Left ventricle myocardium inferior (tissue), 1 donor: ENCODE measurements at regions not wholly inside any gene's neighbourhood (a gene's known extent, or its start where the extent isn't known, plus 50 kb on each side); places are given as distances from the start of the nearest gene placed in this dataset.

Experiments
- DNase-seq: peaks from one replicate; pipeline ENCODE4 v3.0.0-alpha.2; 2020
- H3K27ac ChIP-seq: fragments of 200-600 bp; replicated peaks from 2 replicates; pipeline ENCODE4 v1.8.0; 2021
- H3K27me3 ChIP-seq: fragments of 200-600 bp; 2 replicates; pipeline ENCODE4 v1.8.0; 2021; ENCODE audit warnings: low read depth
- H3K36me3 ChIP-seq: fragments of 200-600 bp; 2 replicates; pipeline ENCODE4 v1.8.0; 2021
- H3K4me1 ChIP-seq: fragments of 200-600 bp; 2 replicates; pipeline ENCODE4 v1.8.0; 2021
- H3K4me3 ChIP-seq: fragments of 200-600 bp; 2 replicates; pipeline ENCODE4 v1.8.0; 2021; ENCODE audit warnings: mild to moderate bottlenecking, moderate library complexity
- H3K9me3 ChIP-seq: fragments of 200-600 bp; replicated peaks from 2 replicates; pipeline ENCODE4 v1.8.0; 2021
- CTCF ChIP-seq: fragments of 200-600 bp; IDR thresholded peaks from 2 replicates; pipeline ENCODE4 v1.8.0; 2021; ENCODE audit warnings: antibody characterized with exemption, mild to moderate bottlenecking, borderline replicate concordance
- intact Hi-C: fragments of 100-400 bp; cut with micrococcal nuclease; formaldehyde crosslinking; loops from one replicate; pipeline ENCODE4 v1.11.0; 2022
- donor health status: DM: no; HTN: yes; CAD: no; lungs with severe emphysema.

- Histone ChIP-seq H3K4me1 (no peaks in the 10 kb centered on the region), H3K4me3 (no peak overlapping the region), H3K27me3 (peaks cover 6% of the 10 kb centered on the region), H3K9me3 (peaks cover 17% of the 10 kb centered on the region), H3K36me3 (no peaks in the 10 kb centered on the region), H3K27ac (no peak overlapping the region)
- intact Hi-C loops = no loop called here
- DNase-seq = no peak
- no peak for TF ChIP-seq CTCF
These were observed 177.6 kb downstream of the EXOC5 start for GRCh38 chr14:57091030-57091608.

GRCh38 chr14:57089901-57090300 is 178.8 kb downstream of the EXOC5 start:
- Histone ChIP-seq H3K27ac (no peak overlapping the region), H3K4me1 (no peaks in the 10 kb centered on the region), H3K27me3 (peaks cover 15% of the 10 kb centered on the region), H3K36me3 (no peaks in the 10 kb centered on the region), H3K4me3 (no peak overlapping the region), H3K9me3 (peaks cover 12% of the 10 kb centered on the region)
- intact Hi-C loops = no loop called here
- DNase-seq = no peak
- no peak for TF ChIP-seq CTCF

GRCh38 chr14:57087841-57088240 is 180.9 kb downstream of the EXOC5 start:
- no peaks in the 10 kb centered on the region for H3K36me3 ChIP-seq
- H3K27me3 ChIP-seq = peaks cover 34% of the 10 kb centered on the region
- H3K4me1 ChIP-seq = no peaks in the 10 kb centered on the region
- H3K4me3 ChIP-seq = no peak overlapping the region
- intact Hi-C loops = no loop called here
- H3K9me3 ChIP-seq = no peaks in the 10 kb centered on the region
- H3K27ac ChIP-seq = no peak overlapping the region
- TF ChIP-seq CTCF = no peak
- DNase-seq = no peak

- H3K36me3 ChIP-seq = no peaks in the 10 kb centered on the region
- no peaks in the 10 kb centered on the region for H3K9me3 ChIP-seq
- intact Hi-C loops = no loop called here
- H3K4me3 ChIP-seq = no peak overlapping the region
- DNase-seq = no peak
- H3K27me3 ChIP-seq = peaks cover 46% of the 10 kb centered on the region
- TF ChIP-seq CTCF = no peak
- H3K27ac ChIP-seq = no peak overlapping the region
- H3K4me1 ChIP-seq = no peaks in the 10 kb centered on the region
These were observed 182.2 kb downstream of the EXOC5 start for GRCh38 chr14:57086271-57087162.

GRCh38 chr14:57085801-57086200 is 182.9 kb downstream of the EXOC5 start:
- DNase-seq = no peak
- Histone ChIP-seq H3K4me1 (no peaks in the 10 kb centered on the region), H3K4me3 (no peak overlapping the region), H3K27ac (no peak overlapping the region), H3K27me3 (peaks cover 51% of the 10 kb centered on the region), H3K9me3 (no peaks in the 10 kb centered on the region), H3K36me3 (no peaks in the 10 kb centered on the region)
- intact Hi-C loops = no loop called here
- no peak for TF ChIP-seq CTCF
